ENCODE measurements at regions not wholly inside any gene's neighbourhood (a gene's known extent, or its start where the extent isn't known, plus 50 kb on each side); places are given as distances from the start of the nearest gene placed in this dataset.
"Not testable (repeated sequence)": the region's sequence is repeated elsewhere in the genome, so short reads cannot be mapped to it uniquely, and the experiment has no call there.

GRCh38 chrX:119296973-119297372 is 60.9 kb downstream of the PGRMC1 start:
- not testable (repeated sequence) for DNase-seq

DNA sequence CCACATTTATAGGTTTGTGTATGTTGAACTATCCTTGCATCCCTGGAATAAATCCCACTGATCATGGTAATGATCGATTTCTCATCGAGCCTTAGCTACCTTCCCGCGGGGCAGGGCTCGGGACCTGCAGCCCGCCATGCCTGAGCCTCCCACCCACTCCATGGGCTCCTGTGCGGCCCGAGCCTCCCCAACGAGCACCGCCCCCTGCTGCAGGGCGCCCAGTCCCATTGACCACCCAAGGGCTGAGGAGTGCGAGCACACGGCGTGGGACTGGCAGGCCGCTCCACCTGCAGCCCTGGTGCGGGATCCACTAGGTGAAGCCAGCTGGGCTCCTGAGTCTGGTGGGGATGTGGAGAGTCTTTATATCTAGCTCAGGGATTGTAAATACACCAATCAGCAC is 63.7 kb downstream of the PGRMC1 start:
- DNase-seq: not testable (repeated sequence)

- no peak for DNase-seq
Observed at GRCh38 chrX:119303137-119303536, 67.1 kb downstream of the PGRMC1 start.

DNA sequence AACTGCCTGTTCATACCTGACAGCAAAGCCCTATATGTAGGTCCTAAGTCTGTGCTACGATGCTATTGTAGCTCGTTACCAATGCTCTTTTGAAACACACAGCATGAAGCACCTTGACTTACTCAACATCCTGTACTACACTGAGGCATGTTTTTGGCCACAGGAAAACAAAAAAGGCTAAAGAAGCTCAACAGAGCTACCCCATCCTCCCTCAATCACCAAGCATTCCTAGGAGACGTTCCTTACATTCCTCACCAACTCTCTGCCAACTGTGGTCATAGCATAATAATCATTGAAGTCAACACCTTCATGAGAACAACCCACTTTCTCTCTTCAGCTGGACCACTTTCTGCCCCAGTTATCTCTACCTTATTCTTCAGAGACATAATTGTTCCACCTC is 73.7 kb upstream of the SLC25A43 start:
- no peak for DNase-seq

- DNase-seq: not testable (repeated sequence)
Observed at GRCh38 chrX:119331873-119332272, 67.3 kb upstream of the SLC25A43 start.

DNA sequence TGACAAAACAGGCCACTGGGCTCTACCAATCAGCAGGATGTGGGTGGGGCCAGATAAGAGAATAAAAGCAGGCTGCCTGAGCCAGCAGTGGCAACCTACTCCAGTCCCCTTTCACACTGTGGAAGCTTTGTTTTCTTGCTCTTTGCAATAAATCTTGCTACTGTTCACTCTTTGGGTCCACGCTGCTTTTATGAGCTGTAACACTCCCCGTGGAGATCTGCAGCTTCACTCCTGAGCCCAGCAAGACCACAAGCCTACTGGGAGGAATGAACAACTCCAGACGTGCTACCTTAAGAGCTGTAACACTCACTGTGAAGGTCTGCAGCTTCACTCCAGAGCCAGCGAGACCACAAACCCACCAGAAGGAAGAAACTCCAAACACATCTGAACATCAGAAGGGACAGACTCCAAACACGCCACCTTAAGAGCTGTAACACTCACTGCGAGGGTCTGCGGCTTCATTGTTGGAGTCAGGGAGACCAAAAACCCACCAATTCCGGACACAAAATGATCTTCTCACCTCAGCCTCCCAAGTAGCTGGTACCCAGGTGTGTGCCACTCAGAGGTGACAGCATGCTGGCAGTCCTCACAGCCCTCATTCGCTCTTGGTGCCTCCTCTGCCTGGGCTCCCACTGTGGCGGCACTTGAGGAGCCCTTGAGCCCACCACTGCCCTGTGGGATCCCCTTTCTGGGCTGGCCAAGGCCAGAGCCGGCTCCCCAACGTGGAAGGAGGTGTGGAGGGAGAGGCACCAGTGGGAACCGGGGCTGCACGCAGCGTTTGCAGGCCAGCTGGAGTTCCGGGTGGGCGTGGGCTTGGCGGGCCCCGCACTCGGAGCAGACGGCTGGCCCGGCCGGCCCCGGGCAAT is 66.0 kb upstream of the SLC25A43 start:
- not testable (repeated sequence) for DNase-seq

DNA sequence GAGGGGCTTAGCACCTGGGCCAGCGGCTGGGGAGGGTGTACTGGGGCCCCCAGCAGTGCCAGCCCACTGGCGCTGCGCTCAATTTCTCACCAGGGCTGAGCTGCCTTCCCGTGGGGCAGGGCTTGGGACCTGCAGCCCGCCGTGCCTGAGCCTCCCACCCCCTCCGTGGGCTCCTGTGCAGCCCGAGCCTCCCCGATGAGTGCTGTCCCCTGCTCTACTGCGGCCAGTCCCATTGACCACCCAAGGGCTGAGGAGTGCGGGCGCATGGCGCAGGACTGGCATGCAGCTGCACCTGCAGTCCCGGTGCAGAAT is 65.5 kb upstream of the SLC25A43 start:
- not testable (repeated sequence) for DNase-seq

GRCh38 chrX:119334468-119335050 is 64.6 kb upstream of the SLC25A43 start:
- not testable (repeated sequence) for DNase-seq

GRCh38 chrX:119337201-119337600 is 61.9 kb upstream of the SLC25A43 start:
- DNase-seq: no peak

- DNase-seq: peak; percentile 9 to 42 (median 24)
Observed at GRCh38 chrX:119340606-119341205, 58.4 kb upstream of the SLC25A43 start.

GRCh38 chrX:119343856-119344255 is 55.3 kb upstream of the SLC25A43 start:
- no peak for DNase-seq
